Fibroblast of skin of scalp (primary cell): ENCODE measurements at regions not wholly inside any gene's neighbourhood (a gene's known extent, or its start where the extent isn't known, plus 50 kb on each side); places are given as distances from the start of the nearest gene placed in this dataset.

Experiments
- DNase-seq: peaks from one replicate; pipeline ENCODE4 v3.0.0-alpha.2; 2013

GRCh38 chr3:156620901-156621300 is 53.5 kb upstream of the TIPARP start:
- no peak for DNase-seq

- DNase-seq, result no peak
Observed at GRCh38 chr3:156620260-156620659, 54.1 kb upstream of the TIPARP start.

GRCh38 chr3:156619376-156619775 is 55.0 kb upstream of the TIPARP start:
- peak; percentile 87 for DNase-seq

GRCh38 chr3:156617781-156618180 is 56.6 kb upstream of the TIPARP start:
- no peak for DNase-seq

- DNase-seq, result no peak
Observed at GRCh38 chr3:156617145-156617544, 57.2 kb upstream of the TIPARP start.

GRCh38 chr3:156615592-156616173 is 58.7 kb upstream of the TIPARP start:
- DNase-seq, result peak; percentile 88

- peak; percentile 58 for DNase-seq
Observed at GRCh38 chr3:156614642-156615511, 59.5 kb upstream of the TIPARP start.

GRCh38 chr3:156612903-156613302 is 58.0 kb upstream of the SSR3 start:
- no peak for DNase-seq

- no peak for DNase-seq
Observed at GRCh38 chr3:156611870-156612494, 57.1 kb upstream of the SSR3 start.

- DNase-seq, result no peak
Observed at GRCh38 chr3:156610154-156610553, 55.2 kb upstream of the SSR3 start.

- no peak for DNase-seq
Observed at GRCh38 chr3:156609546-156609945, 54.6 kb upstream of the SSR3 start.

- no peak for DNase-seq
Observed at GRCh38 chr3:156608601-156609514, 53.9 kb upstream of the SSR3 start.

GRCh38 chr3:156606729-156607128 is 51.8 kb upstream of the SSR3 start:
- no peak for DNase-seq

GRCh38 chr3:156605686-156606605 is 51.0 kb upstream of the SSR3 start:
- peak; percentile 89 for DNase-seq

GRCh38 chr3:156604642-156605144 is 49.8 kb upstream of the SSR3 start:
- no peak for DNase-seq
